Mesothelial cell of epicardium (in vitro differentiated cells): ENCODE measurements at regions not wholly inside any gene's neighbourhood (a gene's known extent, or its start where the extent isn't known, plus 50 kb on each side); places are given as distances from the start of the nearest gene placed in this dataset.
"Not testable (repeated sequence)": the region's sequence is repeated elsewhere in the genome, so short reads cannot be mapped to it uniquely, and the experiment has no call there.

ENCODE experiments used
- DNase-seq, 2 experiments: peaks; one replicate each; pipeline ENCODE4 v3.0.0; 2021; ENCODE audit warnings: low spot score in 2 of 2; ENCODE audit not compliant: unreplicated experiment in 2 of 2
- H3K27ac Mint-ChIP-seq: 2 replicates; pipeline ENCODE4 v1.8.0; 2021; ENCODE audit warnings: mixed read lengths
- H3K27me3 Mint-ChIP-seq: 2 replicates; pipeline ENCODE4 v1.8.0; 2021; ENCODE audit warnings: low read depth, mixed read lengths
- H3K36me3 Mint-ChIP-seq: 2 replicates; pipeline ENCODE4 v1.8.0; 2021; ENCODE audit warnings: mixed read lengths
- H3K4me1 Mint-ChIP-seq: 2 replicates; pipeline ENCODE4 v1.8.0; 2021; ENCODE audit warnings: mixed read lengths
- H3K4me3 Mint-ChIP-seq: 2 replicates; pipeline ENCODE4 v1.8.0; 2021; ENCODE audit warnings: mild to moderate bottlenecking, moderate library complexity, mixed read lengths
- H3K9me3 Mint-ChIP-seq: 2 replicates; pipeline ENCODE4 v1.8.0; 2021; ENCODE audit warnings: mixed read lengths
- CTCF ChIP-seq: fragments of 200-600 bp; sonication (generic); IDR thresholded peaks from one replicate; pipeline ENCODE4 v1.5.0; 2021; ENCODE audit warnings: antibody characterized with exemption; ENCODE audit not compliant: unreplicated experiment

GRCh38 chr13:68714292-68714691 is 1393.3 kb upstream of the ATXN8OS start:
- Mint-ChIP-seq H3K36me3 (peaks cover 2% of the 10 kb centered on the region), H3K9me3 (peaks cover 6% of the 10 kb centered on the region), H3K27ac (peak overlapping the region; percentile 85), H3K27me3 (no peaks in the 10 kb centered on the region), H3K4me3 (no peak overlapping the region), H3K4me1 (peaks cover 17% of the 10 kb centered on the region)
- DNase-seq = no peak
- TF ChIP-seq CTCF = no peak

- Mint-ChIP-seq H3K27ac (peak overlapping the region; percentile 69), H3K27me3 (no peaks in the 10 kb centered on the region), H3K9me3 (peaks cover 6% of the 10 kb centered on the region), H3K4me1 (peaks cover 17% of the 10 kb centered on the region), H3K36me3 (peaks cover 2% of the 10 kb centered on the region), H3K4me3 (no peak overlapping the region)
- no peak for TF ChIP-seq CTCF
- no peak for DNase-seq
Observed at GRCh38 chr13:68713394-68713793, 1394.2 kb upstream of the ATXN8OS start.

GRCh38 chr13:68708336-68708908 is 1399.2 kb upstream of the ATXN8OS start:
- DNase-seq = no peak
- Mint-ChIP-seq H3K27ac (no peak overlapping the region), H3K4me3 (no peak overlapping the region), H3K36me3 (peaks cover 10% of the 10 kb centered on the region), H3K4me1 (peaks cover 2% of the 10 kb centered on the region), H3K9me3 (peaks cover 26% of the 10 kb centered on the region), H3K27me3 (no peaks in the 10 kb centered on the region)
- TF ChIP-seq CTCF = no peak

GRCh38 chr13:68706044-68706443 is 1401.6 kb upstream of the ATXN8OS start:
- H3K27ac Mint-ChIP-seq, DNase-seq, H3K27me3 Mint-ChIP-seq, H3K4me1 Mint-ChIP-seq, H3K4me3 Mint-ChIP-seq: not testable (repeated sequence)
- Mint-ChIP-seq H3K36me3 (peaks cover 14% of the 10 kb centered on the region), H3K9me3 (peaks cover 33% of the 10 kb centered on the region)

- H3K9me3 Mint-ChIP-seq = peaks cover 7% of the 10 kb centered on the region
- no peak for DNase-seq
- H3K27ac Mint-ChIP-seq = peak overlapping the region; percentile 76
- no peak overlapping the region for H3K4me3 Mint-ChIP-seq
- peaks cover 1% of the 10 kb centered on the region for H3K36me3 Mint-ChIP-seq
- peaks cover 15% of the 10 kb centered on the region for H3K4me1 Mint-ChIP-seq
- TF ChIP-seq CTCF = no peak
- no peaks in the 10 kb centered on the region for H3K27me3 Mint-ChIP-seq
Observed at GRCh38 chr13:68697551-68697950, 1410.1 kb upstream of the ATXN8OS start.

DNA sequence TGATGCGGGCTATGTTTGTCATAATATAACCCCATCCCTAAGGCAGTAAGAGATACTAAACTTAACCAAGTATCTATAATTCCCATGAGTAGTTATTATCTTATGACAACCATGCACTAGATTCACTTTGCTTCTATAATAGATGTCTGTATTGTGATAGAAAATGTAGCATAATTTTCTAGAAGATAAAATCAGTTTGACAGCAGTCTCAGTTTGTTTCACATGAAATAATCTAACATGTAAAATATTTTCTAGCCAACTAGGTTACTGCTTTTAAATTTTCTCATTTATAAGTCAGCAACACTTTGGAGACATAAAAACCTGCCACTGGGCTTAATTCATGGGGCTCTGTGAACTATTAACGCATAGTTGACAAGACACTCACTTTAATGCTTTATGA is 1410.7 kb upstream of the ATXN8OS start:
- Mint-ChIP-seq H3K4me3 (no peak overlapping the region), H3K4me1 (peaks cover 15% of the 10 kb centered on the region), H3K27ac (no peak overlapping the region), H3K9me3 (peaks cover under 1% of the 10 kb centered on the region), H3K27me3 (no peaks in the 10 kb centered on the region), H3K36me3 (no peaks in the 10 kb centered on the region)
- no peak for DNase-seq
- no peak for TF ChIP-seq CTCF
